H1 (cell line): ENCODE measurements at regions not wholly inside any gene's neighbourhood (a gene's known extent, or its start where the extent isn't known, plus 50 kb on each side); places are given as distances from the start of the nearest gene placed in this dataset.

Experiments
- ATF2 ChIP-seq: IDR thresholded peaks from 2 replicates; pipeline ENCODE4 v1.6.1; 2012; ENCODE audit warnings: low read length, inconsistent platforms
- CREB1 ChIP-seq: IDR thresholded peaks from 2 replicates; pipeline ENCODE4 v1.6.1; 2012; ENCODE audit warnings: inconsistent platforms
- CTCF ChIP-seq, 3 experiments: IDR thresholded peaks; 1 replicate in 2 of 3; 2 replicates in 1 of 3; pipeline versions ENCODE4 v1.5.1 to v1.6.1; 2011; ENCODE audit warnings: low read length in 3 of 3, mild to moderate bottlenecking in 3 of 3, inconsistent platforms in 2 of 3, low read depth in 1 of 3, moderate library complexity in 1 of 3; ENCODE audit not compliant: insufficient read depth in 1 of 3; ENCODE audit errors: control extremely low read depth in 1 of 3
- EP300 ChIP-seq, 2 experiments: IDR thresholded peaks; 1 replicate in 1 of 2; 2 replicates in 1 of 2; pipeline ENCODE4 v1.6.1; 2011 to 2012; ENCODE audit warnings: low read depth in 2 of 2, low read length in 2 of 2, mild to moderate bottlenecking in 2 of 2, borderline replicate concordance in 1 of 2, inconsistent platforms in 1 of 2, moderate library complexity in 1 of 2
- MAX ChIP-seq: IDR thresholded peaks from 2 replicates; pipeline ENCODE4 v1.6.1; 2012; ENCODE audit warnings: inconsistent platforms
- POLR2A ChIP-seq, 2 experiments: IDR thresholded peaks; 1 replicate in 1 of 2; 2 replicates in 1 of 2; pipeline ENCODE4 v1.6.1; 2011; ENCODE audit warnings: low read depth in 2 of 2, low read length in 2 of 2, mild to moderate bottlenecking in 2 of 2; ENCODE audit errors: control extremely low read depth in 1 of 2

GRCh38 chr2:128628206-128628605, 309.5 kb upstream of the HS6ST1 start:
- TF ChIP-seq MAX (no peak), CREB1 (no peak), EP300 (IDR thresholded peaks at IDR 0.05; ENCODE audit: borderline replicate concordance in 1 of 2, low read depth in 2 of 2, low read length in 2 of 2) (no peak), CTCF (IDR thresholded peaks at IDR 0.05; ENCODE audit: control extremely low read depth in 1 of 3, insufficient read depth in 1 of 3, low read depth in 1 of 3, low read length in 3 of 3) (no peak), ATF2 (no peak), POLR2A (IDR thresholded peaks at IDR 0.05; ENCODE audit: control extremely low read depth in 1 of 2, low read depth in 2 of 2, low read length in 2 of 2) (no peak)
